ENCODE measurements at regions not wholly inside any gene's neighbourhood (a gene's known extent, or its start where the extent isn't known, plus 50 kb on each side); places are given as distances from the start of the nearest gene placed in this dataset.

GRCh38 chr3:68468695-68469375 lies 463.5 kb downstream of the TAFA4 start:
- FAIRE-seq (no peak), DNase-seq (ENCODE audit: insufficient read length, low spot score) (no peak)

GRCh38 chr3:68467465-68467864 lies 464.9 kb downstream of the TAFA4 start:
- DNase-seq (ENCODE audit: insufficient read length, low spot score) (no peak), FAIRE-seq (no peak)

GRCh38 chr3:68458581-68458980 lies 473.8 kb downstream of the TAFA4 start:
- no peak for FAIRE-seq

GRCh38 chr3:68448510-68449383 lies 483.6 kb downstream of the TAFA4 start:
- no peak for FAIRE-seq
- DNase-seq (ENCODE audit: insufficient read length, low spot score), result no peak

More at GRCh38 chr3:68458581-68458980, 473.8 kb downstream of the TAFA4 start:
- DNase-seq (ENCODE audit: insufficient read length, low spot score), result no peak

GRCh38 chr3:68447885-68448284 lies 484.5 kb downstream of the TAFA4 start:
- FAIRE-seq (no peak), DNase-seq (ENCODE audit: insufficient read length, low spot score) (no peak)

- DNase-seq (ENCODE audit: insufficient read length, low spot score) (no peak), FAIRE-seq (no peak)
Observed at GRCh38 chr3:68441054-68441453, 491.3 kb downstream of the TAFA4 start.

- no peak for DNase-seq (ENCODE audit: insufficient read length, low spot score)
- no peak for FAIRE-seq
Observed at GRCh38 chr3:68436619-68437401, 495.5 kb downstream of the TAFA4 start.

- DNase-seq (ENCODE audit: insufficient read length, low spot score) (no peak), FAIRE-seq (no peak)
Observed at GRCh38 chr3:68428495-68428894, 503.9 kb downstream of the TAFA4 start.

GRCh38 chr3:68424796-68425460 lies 507.4 kb downstream of the TAFA4 start:
- FAIRE-seq, result no peak

GRCh38 chr3:68408626-68409025 lies 523.7 kb downstream of the TAFA4 start:
- no peak for DNase-seq (ENCODE audit: insufficient read length, low spot score)
- no peak for FAIRE-seq

More at GRCh38 chr3:68424796-68425460, 507.4 kb downstream of the TAFA4 start:
- DNase-seq (ENCODE audit: insufficient read length, low spot score), result no peak

- DNase-seq (ENCODE audit: insufficient read length, low spot score), result no peak
- FAIRE-seq, result no peak
Observed at GRCh38 chr3:68403741-68404140, 528.6 kb downstream of the TAFA4 start.

- DNase-seq (ENCODE audit: insufficient read length, low spot score) (no peak), FAIRE-seq (no peak)
Observed at GRCh38 chr3:68402235-68402918, 530.0 kb downstream of the TAFA4 start.

GRCh38 chr3:68378631-68379030 lies 553.7 kb downstream of the TAFA4 start:
- FAIRE-seq, result no peak
- no peak for DNase-seq (ENCODE audit: insufficient read length, low spot score)

- DNase-seq (ENCODE audit: insufficient read length, low spot score) (no peak), FAIRE-seq (no peak)
Observed at GRCh38 chr3:68373727-68374126, 558.6 kb downstream of the TAFA4 start.

GRCh38 chr3:68363796-68364195 lies 568.6 kb downstream of the TAFA4 start:
- FAIRE-seq, result no peak

GRCh38 chr3:68360492-68360891 lies 571.9 kb downstream of the TAFA4 start:
- FAIRE-seq (no peak), DNase-seq (ENCODE audit: insufficient read length, low spot score) (no peak)

More at GRCh38 chr3:68363796-68364195, 568.6 kb downstream of the TAFA4 start:
- no peak for DNase-seq (ENCODE audit: insufficient read length, low spot score)

- FAIRE-seq (no peak), DNase-seq (ENCODE audit: insufficient read length, low spot score) (no peak)
Observed at GRCh38 chr3:68345781-68346180, 586.6 kb downstream of the TAFA4 start.

- FAIRE-seq (no peak), DNase-seq (ENCODE audit: insufficient read length, low spot score) (no peak)
Observed at GRCh38 chr3:68342426-68342825, 589.9 kb downstream of the TAFA4 start.

- no peak for DNase-seq (ENCODE audit: insufficient read length, low spot score)
- FAIRE-seq, result no peak
Observed at GRCh38 chr3:68336042-68336441, 596.3 kb downstream of the TAFA4 start.

- FAIRE-seq (no peak), DNase-seq (ENCODE audit: insufficient read length, low spot score) (no peak)
Observed at GRCh38 chr3:68334367-68334986, 597.9 kb downstream of the TAFA4 start.
